ENCODE measurements at regions not wholly inside any gene's neighbourhood (a gene's known extent, or its start where the extent isn't known, plus 50 kb on each side); places are given as distances from the start of the nearest gene placed in this dataset.

- DNase-seq (ENCODE audit: low spot score) = no peak
- H3K4me1 ChIP-seq (ENCODE audit: insufficient read depth, low read length, poor library complexity, severe bottlenecking) = no peaks in the 10 kb centered on the region
- H3K27ac ChIP-seq (ENCODE audit: low read depth, low read length, poor library complexity, severe bottlenecking) = no peak overlapping the region
- H2AFZ ChIP-seq (ENCODE audit: low read length) = no peak overlapping the region
- H3K9me3 ChIP-seq (ENCODE audit: low read length) = no peaks in the 10 kb centered on the region
- no peak for TF ChIP-seq EZH2phosphoT487 (IDR thresholded peaks at IDR 0.05; ENCODE audit: borderline replicate concordance, low read depth, low read length)
- no peak for TF ChIP-seq CTCF (conservative IDR thresholded peaks at IDR 0.05; ENCODE audit: low read length)
- intact Hi-C loops (cut with micrococcal nuclease; ENCODE audit: unreplicated experiment) = no loop called here
- H3K9me2 ChIP-seq (ENCODE audit: insufficient read depth, low read length) = no peaks in the 10 kb centered on the region
- ChIA-PET CTCF (ENCODE audit: unreplicated experiment) (no interaction called here), POLR2A (interaction anchor here (0.7 kb wide), 1 partner anchor 269 kb away, joined by 3 read pairs; no protein-coding TSS in a partner anchor)
- no peak overlapping the region for H3K4me3 ChIP-seq (ENCODE audit: low read depth, low read length, poor library complexity, severe bottlenecking)
- no peaks in the 10 kb centered on the region for H3K79me2 ChIP-seq (ENCODE audit: insufficient read depth, low read depth, low read length)
- no TSS peak for BruUV-seq (replicated peaks)
- H3K4me2 ChIP-seq (ENCODE audit: low read length) = no peak overlapping the region
- H4K20me1 ChIP-seq (ENCODE audit: insufficient read depth, low read length) = no peaks in the 10 kb centered on the region
- H3K36me3 ChIP-seq (ENCODE audit: insufficient read depth, low read length) = no peaks in the 10 kb centered on the region
Measured at GRCh38 chr4:162634390-162634789, 470.6 kb upstream of the FSTL5 start.

GRCh38 chr4:162622664-162623063 lies 458.9 kb upstream of the FSTL5 start:
- BruUV-seq (replicated peaks) = no TSS peak
- Histone ChIP-seq H4K20me1 (ENCODE audit: insufficient read depth, low read length) (no peaks in the 10 kb centered on the region), H3K9me3 (ENCODE audit: low read length) (no peaks in the 10 kb centered on the region), H3K4me1 (ENCODE audit: insufficient read depth, low read length, poor library complexity, severe bottlenecking) (no peaks in the 10 kb centered on the region), H3K4me2 (ENCODE audit: low read length) (no peak overlapping the region), H3K27ac (ENCODE audit: low read depth, low read length, poor library complexity, severe bottlenecking) (no peak overlapping the region), H3K36me3 (ENCODE audit: insufficient read depth, low read length) (no peaks in the 10 kb centered on the region), H2AFZ (ENCODE audit: low read length) (no peak overlapping the region), H3K4me3 (ENCODE audit: low read depth, low read length, poor library complexity, severe bottlenecking) (no peak overlapping the region), H3K79me2 (ENCODE audit: insufficient read depth, low read depth, low read length) (no peaks in the 10 kb centered on the region), H3K9me2 (ENCODE audit: insufficient read depth, low read length) (no peaks in the 10 kb centered on the region)
- CTCF ChIA-PET (ENCODE audit: unreplicated experiment) = no interaction called here
- POLR2A ChIA-PET = no interaction called here
- intact Hi-C loops (cut with micrococcal nuclease; ENCODE audit: unreplicated experiment) = no loop called here
- DNase-seq (ENCODE audit: low spot score) = no peak
- TF ChIP-seq CTCF (conservative IDR thresholded peaks at IDR 0.05; ENCODE audit: low read length) = no peak
- no peak for TF ChIP-seq EZH2phosphoT487 (IDR thresholded peaks at IDR 0.05; ENCODE audit: borderline replicate concordance, low read depth, low read length)

- Histone ChIP-seq H3K9me3 (ENCODE audit: low read length) (no peaks in the 10 kb centered on the region), H3K9me2 (ENCODE audit: insufficient read depth, low read length) (no peaks in the 10 kb centered on the region), H3K4me1 (ENCODE audit: insufficient read depth, low read length, poor library complexity, severe bottlenecking) (no peaks in the 10 kb centered on the region), H2AFZ (ENCODE audit: low read length) (no peak overlapping the region), H4K20me1 (ENCODE audit: insufficient read depth, low read length) (no peaks in the 10 kb centered on the region), H3K79me2 (ENCODE audit: insufficient read depth, low read depth, low read length) (no peaks in the 10 kb centered on the region), H3K4me3 (ENCODE audit: low read depth, low read length, poor library complexity, severe bottlenecking) (no peak overlapping the region), H3K4me2 (ENCODE audit: low read length) (no peak overlapping the region), H3K36me3 (ENCODE audit: insufficient read depth, low read length) (no peaks in the 10 kb centered on the region), H3K27ac (ENCODE audit: low read depth, low read length, poor library complexity, severe bottlenecking) (no peak overlapping the region)
- no peak for DNase-seq (ENCODE audit: low spot score)
- POLR2A ChIA-PET = no interaction called here
- TF ChIP-seq EZH2phosphoT487 (IDR thresholded peaks at IDR 0.05; ENCODE audit: borderline replicate concordance, low read depth, low read length) (no peak), CTCF (conservative IDR thresholded peaks at IDR 0.05; ENCODE audit: low read length) (no peak)
- intact Hi-C loops (cut with micrococcal nuclease; ENCODE audit: unreplicated experiment) = no loop called here
- BruUV-seq (replicated peaks) = no TSS peak
- CTCF ChIA-PET (ENCODE audit: unreplicated experiment) = no interaction called here
Measured at GRCh38 chr4:162610116-162610515, 446.3 kb upstream of the FSTL5 start.
